Bone marrow (tissue), 2 donors: ENCODE measurements at regions not wholly inside any gene's neighbourhood (a gene's known extent, or its start where the extent isn't known, plus 50 kb on each side); places are given as distances from the start of the nearest gene placed in this dataset.
"Not testable (repeated sequence)": the region's sequence is repeated elsewhere in the genome, so short reads cannot be mapped to it uniquely, and the experiment has no call there.

Experiments used
- DNase-seq, 2 donors: peaks; one replicate each; lab custom pipeline; 2025; lab: John Stamatoyannopoulos, UW

GRCh38 chr15:81939604-81940440 lies 106.0 kb downstream of the MEX3B start:
- peak in 1 of 2 donors; percentile 53 for DNase-seq

- DNase-seq: no peak
Measured at GRCh38 chr15:81937189-81937588, 108.6 kb downstream of the MEX3B start.

GRCh38 chr15:81930582-81931369 lies 115.0 kb downstream of the MEX3B start:
- DNase-seq: no peak

- DNase-seq: no peak
Measured at GRCh38 chr15:81929557-81929956, 116.3 kb downstream of the MEX3B start.

- DNase-seq: no peak
Measured at GRCh38 chr15:81926981-81927380, 118.8 kb downstream of the MEX3B start.

- DNase-seq: no peak
Measured at GRCh38 chr15:81924729-81925128, 121.1 kb downstream of the MEX3B start.

GRCh38 chr15:81923561-81924350 lies 122.1 kb downstream of the MEX3B start:
- DNase-seq: no peak

- DNase-seq: no peak
Measured at GRCh38 chr15:81922143-81922542, 123.7 kb downstream of the MEX3B start.

GRCh38 chr15:81921163-81921562 lies 124.7 kb downstream of the MEX3B start:
- no peak for DNase-seq

- not testable (repeated sequence) for DNase-seq
Measured at GRCh38 chr15:81918767-81919166, 127.1 kb downstream of the MEX3B start.

GRCh38 chr15:81916451-81916850 lies 129.4 kb downstream of the MEX3B start:
- DNase-seq: no peak

- no peak for DNase-seq
Measured at GRCh38 chr15:81915990-81916389, 129.8 kb downstream of the MEX3B start.

GRCh38 chr15:81914734-81915256 lies 131.0 kb downstream of the MEX3B start:
- no peak for DNase-seq

- no peak for DNase-seq
Measured at GRCh38 chr15:81914333-81914732, 131.5 kb downstream of the MEX3B start.

- no peak for DNase-seq
Measured at GRCh38 chr15:81911022-81911971, 134.5 kb downstream of the MEX3B start.

- DNase-seq: no peak
Measured at GRCh38 chr15:81910355-81911021, 135.3 kb downstream of the MEX3B start.

GRCh38 chr15:81909011-81909358 lies 136.8 kb downstream of the MEX3B start:
- DNase-seq: no peak

- no peak for DNase-seq
Measured at GRCh38 chr15:81908111-81908510, 137.7 kb downstream of the MEX3B start.

GRCh38 chr15:81907521-81907920 lies 138.3 kb downstream of the MEX3B start:
- no peak for DNase-seq

GRCh38 chr15:81905889-81906288 lies 139.9 kb downstream of the MEX3B start:
- DNase-seq: no peak
